Esophagus (tissue), 2 donors: ENCODE measurements at regions not wholly inside any gene's neighbourhood (a gene's known extent, or its start where the extent isn't known, plus 50 kb on each side); places are given as distances from the start of the nearest gene placed in this dataset.
"Not testable (repeated sequence)": the region's sequence is repeated elsewhere in the genome, so short reads cannot be mapped to it uniquely, and the experiment has no call there.

ENCODE experiments used
- H3K27ac ChIP-seq, 2 donors: one replicate each; pipeline ENCODE4 v1.5.1; 2013; ENCODE audit warnings: low read depth in 2 of 2, mild to moderate bottlenecking in 2 of 2, inconsistent platforms in 1 of 2, low read length in 1 of 2, moderate library complexity in 1 of 2
- H3K27me3 ChIP-seq, 2 donors: one replicate each; pipeline ENCODE4 v1.6.1; 2013; ENCODE audit warnings: low read length in 2 of 2, control low read depth in 1 of 2, mild to moderate bottlenecking in 1 of 2; ENCODE audit not compliant: insufficient read depth in 2 of 2, control insufficient read depth in 1 of 2
- H3K36me3 ChIP-seq, 2 donors: one replicate each; pipeline ENCODE4 v1.6.1; 2013; ENCODE audit warnings: low read length in 1 of 2; ENCODE audit not compliant: control insufficient read depth in 2 of 2, insufficient read depth in 2 of 2
- H3K4me1 ChIP-seq, 2 donors: one replicate each; pipeline ENCODE4 v1.6.1; 2013; ENCODE audit warnings: low read length in 1 of 2; ENCODE audit not compliant: control insufficient read depth in 2 of 2, insufficient read depth in 2 of 2
- H3K4me3 ChIP-seq, 2 donors: one replicate each; pipeline ENCODE4 v1.5.1; 2013; ENCODE audit warnings: low read length in 2 of 2, mild to moderate bottlenecking in 2 of 2, low read depth in 1 of 2, moderate library complexity in 1 of 2
- H3K9me3 ChIP-seq, 2 donors: one replicate each; pipeline ENCODE4 v1.6.1; 2013; ENCODE audit warnings: mild to moderate bottlenecking in 2 of 2, low read depth in 1 of 2, low read length in 1 of 2, moderate library complexity in 1 of 2; ENCODE audit not compliant: control insufficient read depth in 2 of 2, insufficient read depth in 1 of 2
- WGBS, 2 donors: extraction: QIAGEN DNeasy Blood & Tissue Kit; methylation state at CpG; one replicate each; pipeline ENCODE4 v1.1.7; 2013; 5-methylcytosine and 5-hydroxymethylcytosine counted together
- donor health status: healthy with polysubstance abuse.
- donor health status: Bipolar disorder and iron deficiency.

GRCh38 chr9:78899006-78899405 lies 602.1 kb downstream of the PSAT1 start:
- Histone ChIP-seq H3K9me3 (no peaks in the 10 kb centered on the region), H3K4me1 (no peaks in the 10 kb centered on the region), H3K4me3 (no peak overlapping the region), H3K27me3 (no peaks in the 10 kb centered on the region), H3K27ac (no peak overlapping the region), H3K36me3 (no peaks in the 10 kb centered on the region)
- WGBS, 2 donors: 89% methylated on average over 6 of the region's 6 CpGs

- Histone ChIP-seq H3K4me3 (no peak overlapping the region), H3K4me1 (no peaks in the 10 kb centered on the region), H3K27ac (no peak overlapping the region), H3K27me3 (no peaks in the 10 kb centered on the region), H3K36me3 (no peaks in the 10 kb centered on the region), H3K9me3 (no peaks in the 10 kb centered on the region)
- 59 to 73% methylated on average over 1 of the region's 1 CpG for WGBS, 2 donors
These were observed 603.6 kb downstream of the PSAT1 start for GRCh38 chr9:78900500-78900899.

- H3K4me1 ChIP-seq: no peaks in the 10 kb centered on the region
- no peak overlapping the region for H3K27ac ChIP-seq
- no peak overlapping the region for H3K4me3 ChIP-seq
- H3K36me3 ChIP-seq: no peaks in the 10 kb centered on the region
- H3K9me3 ChIP-seq: no peaks in the 10 kb centered on the region
- 80 to 85% methylated on average over 2 of the region's 2 CpGs for WGBS, 2 donors
- H3K27me3 ChIP-seq: no peaks in the 10 kb centered on the region
These were observed 605.1 kb downstream of the PSAT1 start for GRCh38 chr9:78902051-78902450.

GRCh38 chr9:78903581-78903980 lies 606.7 kb downstream of the PSAT1 start:
- H3K9me3 ChIP-seq: no peaks in the 10 kb centered on the region
- no peaks in the 10 kb centered on the region for H3K4me1 ChIP-seq
- no peaks in the 10 kb centered on the region for H3K36me3 ChIP-seq
- no peaks in the 10 kb centered on the region for H3K27me3 ChIP-seq
- no peak overlapping the region for H3K4me3 ChIP-seq
- no peak overlapping the region for H3K27ac ChIP-seq

- Histone ChIP-seq H3K4me3 (no peak overlapping the region), H3K27me3 (no peaks in the 10 kb centered on the region), H3K9me3 (no peaks in the 10 kb centered on the region), H3K4me1 (no peaks in the 10 kb centered on the region), H3K27ac (no peak overlapping the region), H3K36me3 (no peaks in the 10 kb centered on the region)
These were observed 607.8 kb downstream of the PSAT1 start for GRCh38 chr9:78904686-78905085.

- Histone ChIP-seq H3K9me3 (no peaks in the 10 kb centered on the region), H3K27me3 (no peaks in the 10 kb centered on the region), H3K4me1 (no peaks in the 10 kb centered on the region), H3K4me3 (no peak overlapping the region), H3K36me3 (no peaks in the 10 kb centered on the region), H3K27ac (no peak overlapping the region)
- 64 to 74% methylated on average over 1 of the region's 1 CpG for WGBS, 2 donors
These were observed 608.5 kb downstream of the PSAT1 start for GRCh38 chr9:78905387-78905786.

GRCh38 chr9:78905986-78906755 lies 609.2 kb downstream of the PSAT1 start:
- H3K36me3 ChIP-seq: no peaks in the 10 kb centered on the region
- no peak overlapping the region for H3K4me3 ChIP-seq
- WGBS, 2 donors: 68 to 76% methylated on average over 5 of the region's 5 CpGs
- no peaks in the 10 kb centered on the region for H3K4me1 ChIP-seq
- H3K27me3 ChIP-seq: no peaks in the 10 kb centered on the region
- H3K27ac ChIP-seq: no peak overlapping the region
- H3K9me3 ChIP-seq: no peaks in the 10 kb centered on the region

- no peaks in the 10 kb centered on the region for H3K27me3 ChIP-seq
- H3K4me1 ChIP-seq: no peaks in the 10 kb centered on the region
- H3K9me3 ChIP-seq: no peaks in the 10 kb centered on the region
- no peaks in the 10 kb centered on the region for H3K36me3 ChIP-seq
- WGBS, 2 donors: 69 to 71% methylated on average over 2 of the region's 2 CpGs
- no peak overlapping the region for H3K4me3 ChIP-seq
- no peak overlapping the region for H3K27ac ChIP-seq
These were observed 612.6 kb downstream of the PSAT1 start for GRCh38 chr9:78909566-78909965.

GRCh38 chr9:78916884-78917283 lies 620.0 kb downstream of the PSAT1 start:
- H3K4me3 ChIP-seq, H3K4me1 ChIP-seq, H3K9me3 ChIP-seq, H3K36me3 ChIP-seq, H3K27me3 ChIP-seq, H3K27ac ChIP-seq: not testable (repeated sequence)
- 92 to 93% methylated on average over 2 of the region's 2 CpGs for WGBS, 2 donors

GRCh38 chr9:78918976-78919375 lies 622.1 kb downstream of the PSAT1 start:
- H3K9me3 ChIP-seq: peaks cover 5% of the 10 kb centered on the region in 2 donors
- WGBS, 2 donors: 53 to 83% methylated on average over 3 of the region's 3 CpGs
- H3K27ac ChIP-seq: no peak overlapping the region
- H3K36me3 ChIP-seq: no peaks in the 10 kb centered on the region
- no peaks in the 10 kb centered on the region for H3K4me1 ChIP-seq
- no peak overlapping the region for H3K4me3 ChIP-seq
- H3K27me3 ChIP-seq: no peaks in the 10 kb centered on the region
